Neural crest cell (in vitro differentiated cells): ENCODE measurements at regions not wholly inside any gene's neighbourhood (a gene's known extent, or its start where the extent isn't known, plus 50 kb on each side); places are given as distances from the start of the nearest gene placed in this dataset.
"Not testable (repeated sequence)": the region's sequence is repeated elsewhere in the genome, so short reads cannot be mapped to it uniquely, and the experiment has no call there.

Experiments used
- DNase-seq: peaks from one replicate; pipeline ENCODE4 v3.0.0; 2021; ENCODE audit warnings: low read depth, mixed read lengths, low spot score
- H3K27ac Mint-ChIP-seq: one replicate; pipeline ENCODE4 v1.8.0; 2021; ENCODE audit warnings: mild to moderate bottlenecking, mixed read lengths; ENCODE audit not compliant: unreplicated experiment
- H3K27me3 Mint-ChIP-seq: 2 replicates; pipeline ENCODE4 v1.8.0; 2021; ENCODE audit warnings: low read depth, mild to moderate bottlenecking, mixed read lengths
- H3K36me3 Mint-ChIP-seq: 2 replicates; pipeline ENCODE4 v1.8.0; 2021; ENCODE audit warnings: low read depth, mild to moderate bottlenecking, mixed read lengths
- H3K4me1 Mint-ChIP-seq: 2 replicates; pipeline ENCODE4 v1.8.0; 2021; ENCODE audit warnings: mixed read lengths
- H3K4me3 Mint-ChIP-seq: one replicate; pipeline ENCODE4 v1.8.0; 2021; ENCODE audit warnings: mild to moderate bottlenecking, mixed read lengths
- H3K9me3 Mint-ChIP-seq: 2 replicates; pipeline ENCODE4 v1.8.0; 2021; ENCODE audit warnings: mixed read lengths
- CTCF ChIP-seq: fragments of 200-600 bp; sonication (generic); conservative IDR thresholded peaks from 2 replicates; pipeline ENCODE4 v1.5.0; 2021; ENCODE audit warnings: antibody characterized with exemption, mild to moderate bottlenecking

- peaks cover 4% of the 10 kb centered on the region for H3K9me3 Mint-ChIP-seq
Observed at GRCh38 chr11:69221086-69221485, 65.4 kb downstream of the SMIM38 start.

DNA sequence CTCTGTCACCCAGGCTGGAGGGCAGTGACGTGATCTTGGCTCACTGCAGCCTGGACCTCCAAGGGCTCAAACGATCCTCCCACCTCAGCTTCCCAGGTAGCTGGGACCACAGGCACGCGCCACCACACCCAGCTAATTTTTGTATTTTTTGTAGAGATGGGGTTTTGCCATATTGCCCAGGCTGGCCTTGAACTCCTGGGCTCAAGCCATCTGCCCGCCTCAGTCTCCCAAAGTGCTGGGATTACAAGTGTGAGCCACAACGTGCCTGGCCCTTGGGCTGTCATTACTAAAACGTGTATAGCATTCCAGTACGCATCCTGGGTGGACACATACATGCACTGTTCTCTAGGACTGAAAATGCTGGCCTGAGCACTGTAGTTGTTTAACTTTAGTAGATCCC, 65.9 kb downstream of the SMIM38 start:
- not testable (repeated sequence) for H3K4me3 Mint-ChIP-seq, H3K27ac Mint-ChIP-seq, DNase-seq, H3K27me3 Mint-ChIP-seq, H3K4me1 Mint-ChIP-seq, H3K9me3 Mint-ChIP-seq, H3K36me3 Mint-ChIP-seq

More at GRCh38 chr11:69221086-69221485, 65.4 kb downstream of the SMIM38 start:
- TF ChIP-seq CTCF = no peak
- Mint-ChIP-seq H3K4me3 (no peak overlapping the region), H3K4me1 (peaks cover 4% of the 10 kb centered on the region), H3K27me3 (no peaks in the 10 kb centered on the region), H3K27ac (no peak overlapping the region), H3K36me3 (peaks cover 1% of the 10 kb centered on the region)
- DNase-seq = no peak

- H3K27ac Mint-ChIP-seq = peak overlapping the region; percentile 8
- H3K36me3 Mint-ChIP-seq = peaks cover 4% of the 10 kb centered on the region
- no peak for DNase-seq
- H3K27me3 Mint-ChIP-seq = no peaks in the 10 kb centered on the region
- no peaks in the 10 kb centered on the region for H3K4me1 Mint-ChIP-seq
- TF ChIP-seq CTCF = no peak
- H3K9me3 Mint-ChIP-seq = peaks cover 11% of the 10 kb centered on the region
- H3K4me3 Mint-ChIP-seq = no peak overlapping the region
Observed at GRCh38 chr11:69227271-69227670, 66.7 kb upstream of the MYEOV start.

DNA sequence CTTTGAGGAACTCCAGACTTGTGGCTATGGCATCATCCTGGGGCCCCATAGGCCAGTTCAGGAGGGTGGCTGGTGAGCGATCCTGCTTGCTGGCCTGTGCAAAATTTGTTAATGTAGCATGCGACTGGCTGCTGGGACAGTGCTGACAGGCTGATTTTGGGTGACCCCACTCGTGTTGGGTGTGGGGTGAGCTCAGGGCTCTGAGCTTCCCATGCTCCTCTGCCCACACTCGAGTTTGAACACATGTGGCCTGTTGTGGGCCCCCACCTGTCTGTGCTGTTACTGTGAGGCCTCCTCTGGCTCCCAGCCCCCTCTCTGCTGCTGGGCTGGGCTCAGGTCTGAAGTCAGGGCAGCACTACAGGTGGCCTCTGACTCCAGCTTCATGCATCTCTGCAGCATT, 64.4 kb upstream of the MYEOV start:
- Mint-ChIP-seq H3K4me3 (no peak overlapping the region), H3K27me3 (no peaks in the 10 kb centered on the region)
- no peak for TF ChIP-seq CTCF

DNA sequence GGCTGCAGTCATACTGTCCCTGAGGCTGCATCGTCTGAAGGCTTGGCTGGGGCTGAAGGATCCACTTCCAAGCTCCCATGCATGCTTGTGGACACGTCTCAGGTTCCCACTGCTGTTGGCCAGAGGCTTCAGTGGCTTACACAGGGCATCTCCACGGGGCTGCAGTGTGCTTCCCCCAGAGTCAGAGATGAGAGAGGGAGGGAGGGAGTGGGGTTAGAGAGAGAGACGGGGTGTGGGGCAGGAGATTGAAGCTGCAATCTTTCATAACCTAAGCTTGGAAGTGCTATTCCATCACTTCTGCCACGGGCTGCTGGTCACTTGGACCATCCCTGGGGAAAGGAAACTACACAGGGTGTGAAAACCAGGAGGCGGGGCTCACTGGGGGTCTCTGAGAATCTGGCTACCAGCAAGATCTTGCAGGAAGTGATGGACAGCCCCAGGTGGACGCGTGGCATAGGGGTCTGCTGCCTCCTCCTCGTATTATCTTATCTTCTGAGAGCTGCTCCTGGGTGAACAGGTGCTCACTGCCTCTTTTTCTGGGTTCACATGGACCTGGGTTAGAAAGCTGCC, 63.0 kb upstream of the MYEOV start:
- no peak overlapping the region for H3K27ac Mint-ChIP-seq
- peaks cover 8% of the 10 kb centered on the region for H3K9me3 Mint-ChIP-seq
- no peak overlapping the region for H3K4me3 Mint-ChIP-seq
- H3K27me3 Mint-ChIP-seq = no peaks in the 10 kb centered on the region
- peaks cover 4% of the 10 kb centered on the region for H3K36me3 Mint-ChIP-seq
- DNase-seq = no peak
- H3K4me1 Mint-ChIP-seq = peaks cover 17% of the 10 kb centered on the region
- TF ChIP-seq CTCF = no peak

More for the DNA sequence above, 64.4 kb upstream of the MYEOV start:
- Mint-ChIP-seq H3K27ac (no peak overlapping the region), H3K36me3 (peaks cover 4% of the 10 kb centered on the region), H3K9me3 (peaks cover 11% of the 10 kb centered on the region), H3K4me1 (peaks cover 17% of the 10 kb centered on the region)
- no peak for DNase-seq

DNA sequence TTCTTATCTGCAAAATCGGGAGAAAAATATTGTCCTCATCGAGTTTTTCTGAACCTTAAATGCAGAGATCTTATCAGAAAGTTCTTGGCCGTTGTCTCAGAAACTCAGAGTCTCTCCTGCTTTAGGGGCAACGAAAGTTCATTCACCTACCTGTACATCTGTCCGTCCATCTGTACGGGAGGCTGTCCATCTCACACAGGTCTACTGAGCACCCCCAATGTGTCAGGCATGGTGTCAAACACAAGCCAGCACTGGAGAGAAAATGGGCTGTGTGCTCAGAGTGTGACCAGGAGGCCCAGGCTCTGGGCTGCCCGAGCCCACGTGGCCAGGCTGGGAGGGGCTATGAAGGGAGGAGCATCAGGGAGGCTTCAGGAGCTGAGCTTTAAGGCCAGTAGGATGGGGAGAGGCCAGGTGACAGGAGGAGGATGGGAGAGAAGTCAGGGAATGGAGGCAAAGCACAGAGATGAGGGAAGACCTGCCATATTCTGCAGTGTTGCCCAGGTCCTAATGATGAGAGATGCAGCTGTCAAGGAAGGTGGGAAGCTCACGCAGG, 62.4 kb upstream of the MYEOV start:
- no peaks in the 10 kb centered on the region for H3K27me3 Mint-ChIP-seq
- H3K27ac Mint-ChIP-seq = no peak overlapping the region
- peaks cover 4% of the 10 kb centered on the region for H3K9me3 Mint-ChIP-seq
- H3K4me1 Mint-ChIP-seq = peaks cover 17% of the 10 kb centered on the region
- no peaks in the 10 kb centered on the region for H3K36me3 Mint-ChIP-seq
- H3K4me3 Mint-ChIP-seq = no peak overlapping the region
- no peak for TF ChIP-seq CTCF
- DNase-seq = no peak
